Head of caudate nucleus (tissue), 42 donors: ENCODE measurements at regions not wholly inside any gene's neighbourhood (a gene's known extent, or its start where the extent isn't known, plus 50 kb on each side); places are given as distances from the start of the nearest gene placed in this dataset.

Experiments used
- DNase-seq, 42 donors: peaks; one replicate each; pipeline versions ENCODE4 v3.0.0 to v3.0.0-alpha.2; 2020 to 2021; ENCODE audit warnings: mixed read lengths in 7 of 42
- intact Hi-C: fragments of 100-400 bp; cut with DNase I; formaldehyde crosslinking; loops from one replicate; pipeline ENCODE4 v1.15.0; 2022

DNA sequence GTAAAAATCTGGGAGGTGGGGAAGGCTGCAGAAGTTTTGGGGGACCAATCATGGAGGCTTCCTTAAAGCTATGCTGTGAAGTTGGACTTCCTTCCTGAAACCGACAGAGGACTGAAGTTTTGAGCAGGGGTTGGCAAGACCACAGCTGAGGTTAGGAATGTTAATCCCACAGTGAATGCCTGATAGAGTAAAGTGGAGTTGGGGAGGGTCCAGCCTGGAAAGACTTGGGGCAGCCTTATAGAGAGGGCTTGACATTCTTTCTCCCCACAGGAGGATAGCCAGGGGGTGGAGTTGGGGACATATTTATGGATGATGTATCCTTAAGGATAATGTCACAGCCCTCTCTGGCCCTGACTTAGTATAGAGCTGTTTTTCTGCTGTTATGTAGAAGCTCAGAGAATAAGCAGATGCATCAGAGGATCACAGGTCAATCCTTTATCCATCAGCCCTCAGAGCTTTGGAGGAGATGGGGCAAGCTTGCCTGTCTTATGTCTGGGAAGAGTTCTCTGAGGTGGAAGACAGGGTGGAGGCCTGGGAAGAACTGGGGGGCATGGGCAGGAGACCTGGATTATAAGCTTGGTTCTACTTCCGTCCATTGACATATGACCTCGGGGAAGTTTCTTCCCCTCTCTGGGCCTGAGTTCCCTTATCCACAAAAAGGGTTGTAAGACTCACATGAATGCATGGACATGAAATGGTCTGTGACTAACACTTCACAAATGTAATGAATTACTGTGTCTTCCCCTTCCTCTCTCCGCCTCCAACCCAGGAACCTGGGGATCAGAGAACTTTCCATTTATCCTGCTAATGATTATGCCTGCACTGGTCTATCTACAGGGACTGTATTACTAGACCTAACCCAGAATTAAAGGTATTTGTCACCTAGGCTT is 317.8 kb downstream of the MIAT start:
- no peak for DNase-seq
- intact Hi-C loops = no loop called here

DNA sequence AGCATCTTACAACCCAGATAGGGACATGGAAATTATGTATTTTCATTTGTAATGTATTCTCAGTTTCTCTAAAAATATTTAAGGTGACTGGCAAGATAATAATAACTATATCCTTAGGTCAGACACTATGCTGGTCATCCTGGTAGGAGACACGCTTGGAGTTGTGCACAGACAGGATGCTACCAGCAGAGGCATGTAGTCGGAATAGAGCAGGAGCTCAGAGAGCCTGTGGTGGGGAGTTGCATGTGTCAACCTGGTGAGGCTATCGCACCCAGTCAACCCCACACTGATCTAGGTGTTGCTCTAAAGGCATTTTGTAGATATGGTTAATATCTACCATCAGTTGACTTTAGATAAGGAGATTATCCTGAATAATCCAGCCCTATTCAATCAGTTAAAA is 318.5 kb downstream of the MIAT start:
- no peak for DNase-seq
- intact Hi-C loops = no loop called here

DNA sequence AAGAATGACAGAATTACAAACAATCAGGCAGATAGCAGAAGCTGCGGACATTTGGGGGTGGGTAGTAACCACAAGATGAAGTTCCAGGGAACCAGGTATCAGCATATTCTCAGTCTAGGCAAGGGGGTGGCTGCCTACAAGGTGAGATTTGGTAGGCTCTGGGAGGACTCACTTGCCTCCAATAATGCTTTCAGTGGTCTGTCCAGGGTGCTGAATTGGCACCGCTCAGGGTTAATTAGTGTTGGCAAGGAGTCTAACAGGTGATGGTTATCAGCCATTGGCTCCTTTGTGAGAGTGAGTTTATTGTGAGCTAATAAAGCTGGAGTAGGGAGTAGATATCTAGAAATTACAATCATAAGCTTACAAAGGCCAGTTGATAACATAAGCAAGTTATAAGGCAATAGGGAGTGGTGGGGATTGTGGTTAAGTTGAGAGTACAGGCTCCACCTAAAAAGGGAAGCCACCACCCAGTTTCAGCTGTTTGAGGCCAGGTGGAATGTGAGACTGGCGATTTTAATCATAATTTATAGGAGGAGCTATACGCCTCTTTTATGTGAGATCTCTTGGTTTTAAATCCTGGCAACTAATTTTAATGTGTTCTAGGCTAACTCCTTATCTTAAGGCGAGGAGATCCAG is 320.5 kb downstream of the MIAT start:
- no peak for DNase-seq
- intact Hi-C loops = no loop called here

DNA sequence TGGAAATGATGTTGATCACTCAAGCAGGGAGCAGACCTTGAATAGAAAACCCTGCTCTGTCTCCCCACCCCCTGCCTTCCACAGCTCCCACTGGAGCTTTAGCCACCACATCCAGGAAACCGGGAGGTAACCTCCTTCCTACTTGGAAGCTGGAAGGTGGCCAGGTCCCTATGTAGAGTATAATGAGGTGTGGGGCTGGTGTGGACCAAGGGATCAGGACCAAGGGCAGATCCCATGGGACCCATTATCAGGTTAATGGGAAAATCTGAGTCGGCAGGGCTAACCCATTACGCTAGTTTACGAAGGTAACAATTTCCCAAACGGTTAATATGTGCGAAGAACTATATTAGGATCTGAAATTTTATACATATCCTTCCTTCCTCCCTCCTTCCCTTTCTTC is 321.9 kb downstream of the MIAT start:
- intact Hi-C loops = no loop called here
- DNase-seq = no peak

DNA sequence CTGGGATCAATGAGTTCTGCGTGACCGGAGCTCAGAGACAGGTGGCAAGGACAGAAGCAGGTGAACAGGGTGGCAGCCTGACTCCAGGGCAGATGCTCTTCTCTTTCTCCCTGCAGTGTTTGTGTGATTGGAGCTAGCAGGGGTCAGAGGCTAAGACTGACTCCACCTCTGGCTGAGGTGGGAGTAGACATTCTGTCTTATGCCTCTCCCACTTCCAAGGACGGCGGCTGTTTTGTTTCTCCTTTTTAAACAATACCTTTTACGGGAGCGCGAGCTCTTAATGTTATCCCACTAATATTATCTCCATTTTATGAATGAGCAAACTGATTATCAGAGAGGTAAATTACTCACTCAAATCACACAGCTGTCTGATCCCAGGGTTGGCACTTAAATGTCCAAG is 323.7 kb downstream of the MIAT start:
- intact Hi-C loops = no loop called here
- DNase-seq = no peak

DNA sequence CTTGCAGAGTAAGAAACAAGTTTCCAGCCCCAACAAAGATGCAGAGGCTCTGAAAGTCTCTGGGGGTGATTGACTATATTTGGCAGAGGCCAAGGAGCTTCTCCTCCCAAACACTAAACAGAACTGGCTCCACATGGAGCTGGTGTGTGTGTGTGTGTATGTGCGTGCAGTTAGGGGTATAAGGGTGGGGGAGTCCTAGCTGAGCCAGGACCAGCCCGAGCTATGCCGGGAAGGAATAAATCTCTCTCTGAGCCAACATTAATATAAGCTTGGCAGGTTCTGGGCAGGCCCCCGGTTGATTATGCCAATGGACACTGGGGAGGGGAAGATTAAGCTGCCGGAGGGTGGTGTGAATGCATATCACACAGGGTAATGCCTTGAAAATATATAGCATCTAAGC is 324.2 kb downstream of the MIAT start:
- no peak for DNase-seq

DNA sequence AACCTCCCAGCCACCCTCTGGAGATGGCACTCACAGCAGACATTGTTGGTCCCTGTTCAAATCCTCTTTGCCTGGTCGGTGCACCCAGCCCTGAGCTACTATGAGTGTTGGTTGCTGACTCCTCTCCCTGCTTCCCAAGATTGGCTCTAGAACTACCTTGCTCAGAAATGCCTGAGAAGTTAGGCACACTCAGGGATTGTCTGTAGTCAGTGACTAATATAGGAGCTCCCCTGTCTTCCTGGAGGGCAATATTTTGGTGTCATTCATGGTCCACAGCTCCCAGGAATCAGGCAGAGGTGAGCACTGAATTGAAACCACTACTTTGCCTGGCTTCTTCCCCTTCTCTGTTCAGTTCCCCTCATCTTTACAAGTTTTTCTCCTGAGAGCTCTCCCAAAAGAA is 325.9 kb downstream of the MIAT start:
- intact Hi-C loops = no loop called here
- DNase-seq = no peak

More for the DNA sequence above, 324.2 kb downstream of the MIAT start:
- intact Hi-C loops = no loop called here

DNA sequence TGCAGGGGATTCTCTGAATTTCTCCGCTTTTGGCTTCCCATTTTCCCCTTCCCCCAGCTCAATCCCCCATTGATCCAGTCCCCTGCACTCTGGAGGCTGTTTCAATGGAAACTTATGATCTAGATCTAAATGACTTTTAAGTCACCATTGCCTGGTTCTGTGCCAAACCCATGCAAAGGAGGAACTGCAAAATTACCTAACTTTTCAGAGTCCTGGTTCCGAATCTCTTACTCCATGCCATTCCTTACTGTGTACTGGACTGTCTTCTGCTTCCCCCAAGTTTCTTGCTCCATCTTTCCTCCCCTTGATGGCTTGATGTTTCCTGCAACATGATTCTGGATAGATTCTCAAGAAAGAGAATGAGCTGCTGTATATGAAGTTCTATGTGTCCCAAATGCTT is 327.8 kb downstream of the MIAT start:
- intact Hi-C loops = no loop called here
- DNase-seq = no peak

DNA sequence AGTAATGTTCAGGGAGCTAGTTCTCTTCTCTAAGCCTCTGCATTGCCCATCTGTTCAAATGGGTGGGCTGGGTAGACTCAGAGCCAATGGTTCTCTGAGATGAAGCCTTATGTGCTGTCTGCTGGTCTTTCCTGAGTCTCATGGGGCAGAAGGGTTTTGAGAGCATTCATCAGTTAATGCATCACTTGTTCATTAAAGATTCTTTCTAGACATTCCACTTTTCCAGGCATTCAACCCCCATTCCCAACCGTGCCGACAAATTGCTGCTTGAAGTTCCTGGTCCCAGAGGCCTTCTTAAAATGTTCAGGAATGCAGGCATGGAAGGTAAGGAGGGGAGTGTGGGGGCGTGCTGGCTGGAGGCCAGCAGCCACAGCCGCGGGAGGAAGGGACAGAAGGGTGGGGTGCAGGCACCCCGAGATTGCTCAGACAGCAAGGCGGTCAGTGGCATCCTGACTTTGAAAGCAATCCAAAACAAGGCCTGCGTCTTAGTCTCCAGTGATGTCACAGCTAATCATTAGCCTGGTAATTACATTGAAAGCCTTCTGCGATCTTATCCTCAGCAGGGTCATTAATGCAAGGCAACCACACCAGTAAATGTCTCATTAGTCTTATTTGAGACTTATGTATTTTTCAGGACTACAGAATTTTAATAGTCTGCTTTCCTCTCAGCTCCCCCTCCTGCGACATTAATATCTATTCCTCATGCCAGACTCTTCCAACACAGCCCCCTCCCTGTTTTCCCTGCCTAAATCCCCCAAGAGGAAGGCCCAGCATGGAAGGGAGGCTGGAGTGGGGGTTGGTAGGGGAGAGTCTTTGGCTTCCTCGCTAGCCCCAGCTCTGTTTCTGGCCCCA is 328.8 kb downstream of the MIAT start:
- intact Hi-C loops = no loop called here
- DNase-seq = no peak

DNA sequence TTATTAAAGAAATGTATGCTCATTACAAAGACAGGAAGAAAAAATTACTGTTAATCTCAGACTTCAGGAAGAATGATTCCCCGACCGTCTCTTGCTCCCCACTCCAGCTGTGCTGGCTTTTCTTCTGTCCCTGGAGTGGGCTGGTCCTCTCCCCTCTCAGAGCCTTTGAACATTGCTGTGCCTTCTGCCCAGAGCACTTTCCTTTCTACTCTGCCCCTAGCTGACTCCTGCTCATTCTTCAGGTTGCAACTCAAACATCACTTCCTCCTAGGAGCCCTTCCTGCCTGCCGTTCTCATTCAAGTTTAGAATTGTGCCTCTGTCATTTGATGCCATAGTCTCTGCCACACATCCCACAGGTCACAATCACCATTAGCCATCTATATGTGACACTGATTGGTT is 329.5 kb downstream of the MIAT start:
- no peak for DNase-seq
- intact Hi-C loops = no loop called here

DNA sequence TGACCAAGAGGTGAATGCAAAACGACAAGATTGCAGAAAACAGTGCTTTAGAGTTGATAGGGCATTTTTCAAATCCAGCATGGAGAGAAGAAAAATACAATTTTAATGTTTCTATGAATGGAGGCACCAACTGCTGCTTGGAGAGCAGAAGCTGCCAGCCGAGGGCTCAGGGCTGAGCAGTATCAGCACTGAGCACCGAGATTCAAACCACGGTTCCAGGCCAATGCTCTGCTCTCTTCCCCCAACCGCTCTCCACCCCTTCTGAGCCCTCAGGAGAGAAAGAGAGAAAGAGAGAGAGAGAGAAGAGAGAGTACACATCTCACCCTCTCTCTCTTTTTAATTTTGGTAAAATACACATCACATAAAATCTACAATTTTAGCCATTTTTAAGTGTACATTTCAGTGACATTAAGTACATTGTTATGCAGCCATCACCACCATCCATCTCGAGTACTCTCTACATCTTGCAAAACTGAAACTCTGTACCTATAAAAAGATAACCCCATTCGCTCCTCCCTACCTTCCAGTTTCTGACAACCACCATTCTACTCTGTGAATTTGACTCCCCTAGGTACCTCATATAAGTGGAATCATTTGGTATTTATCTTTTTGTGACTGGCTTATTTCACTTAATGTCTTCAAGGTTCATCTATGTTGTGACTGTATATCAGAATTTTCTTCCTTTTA is 333.3 kb downstream of the MIAT start:
- no peak for DNase-seq
- intact Hi-C loops = no loop called here

DNA sequence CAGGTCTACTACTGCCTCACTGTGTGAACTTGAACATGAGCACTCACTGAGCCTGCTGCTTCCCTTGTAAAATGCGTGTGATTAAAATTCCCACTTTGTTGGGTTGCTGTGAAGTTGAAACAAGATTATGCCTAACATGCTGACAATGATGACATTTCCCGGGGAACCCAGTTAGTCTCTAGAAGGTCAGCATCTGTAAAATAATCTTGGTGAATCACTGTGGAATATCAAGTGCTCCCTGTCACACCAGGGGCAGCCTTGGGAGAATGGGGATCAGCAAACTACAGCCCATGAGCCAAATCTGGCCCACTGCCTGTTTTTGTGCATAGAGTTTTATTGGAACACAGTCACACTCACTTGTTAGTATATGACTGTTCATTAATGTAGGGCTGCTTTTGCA is 335.2 kb downstream of the MIAT start:
- no peak for DNase-seq
- intact Hi-C loops = no loop called here

DNA sequence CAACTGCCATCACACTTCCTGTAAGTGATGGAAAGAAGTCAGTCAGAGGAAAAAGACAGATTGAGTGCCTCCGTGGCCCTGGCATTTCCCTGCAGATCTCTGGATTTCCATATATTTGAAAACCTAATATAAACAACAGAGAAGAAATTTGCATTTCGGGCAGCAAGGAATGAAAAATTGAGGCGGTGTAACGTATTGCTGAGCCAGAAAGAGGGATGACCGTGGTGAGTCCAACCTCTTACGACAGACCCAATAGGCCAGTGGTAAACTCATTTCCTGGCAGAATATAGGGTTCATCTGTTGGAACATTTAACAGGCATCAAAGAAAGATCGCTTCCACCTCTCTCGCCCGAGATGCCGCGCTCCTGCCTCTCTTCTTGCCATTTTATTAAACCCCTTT is 336.5 kb downstream of the MIAT start:
- DNase-seq = no peak
- intact Hi-C loops = no loop called here

DNA sequence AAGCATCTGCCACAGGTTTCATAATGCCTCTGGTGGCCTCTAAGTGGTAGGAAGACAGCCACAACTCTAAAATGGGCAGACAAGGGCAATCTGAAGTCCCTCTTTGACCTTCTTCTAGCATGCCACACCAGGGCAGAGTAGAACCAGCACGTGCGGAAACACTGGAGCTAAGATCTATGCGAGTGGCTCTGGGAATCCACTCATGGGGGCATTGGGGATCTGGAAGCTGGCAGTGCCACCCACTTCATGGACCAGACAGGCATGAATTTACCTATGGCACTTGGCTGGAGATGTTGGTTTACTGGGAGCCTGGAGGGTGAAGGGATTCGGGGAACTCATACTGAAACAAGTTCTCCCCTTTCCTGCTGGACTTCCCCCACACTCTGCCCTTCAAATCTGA is 337.4 kb downstream of the MIAT start:
- DNase-seq = no peak
- intact Hi-C loops = no loop called here

DNA sequence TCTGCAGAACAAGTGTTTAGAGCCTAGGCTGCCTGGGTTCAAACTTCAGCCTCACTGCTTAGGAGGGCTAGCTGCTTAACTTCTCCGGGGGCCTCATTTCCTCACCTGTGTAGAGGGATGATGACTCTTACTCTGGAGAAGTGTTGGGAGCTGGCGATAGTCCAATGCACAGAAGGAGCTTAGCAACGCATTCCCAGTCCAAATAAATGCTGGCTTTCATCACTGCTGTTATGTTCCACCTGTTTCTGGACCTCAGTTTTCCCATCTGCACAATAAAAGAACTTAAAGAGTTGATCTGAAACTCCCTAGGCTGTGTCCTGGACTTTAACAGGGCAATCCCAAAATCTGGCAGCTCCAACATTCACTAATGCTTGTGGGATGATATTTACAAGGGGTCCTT is 337.8 kb downstream of the MIAT start:
- DNase-seq = no peak
- intact Hi-C loops = no loop called here

DNA sequence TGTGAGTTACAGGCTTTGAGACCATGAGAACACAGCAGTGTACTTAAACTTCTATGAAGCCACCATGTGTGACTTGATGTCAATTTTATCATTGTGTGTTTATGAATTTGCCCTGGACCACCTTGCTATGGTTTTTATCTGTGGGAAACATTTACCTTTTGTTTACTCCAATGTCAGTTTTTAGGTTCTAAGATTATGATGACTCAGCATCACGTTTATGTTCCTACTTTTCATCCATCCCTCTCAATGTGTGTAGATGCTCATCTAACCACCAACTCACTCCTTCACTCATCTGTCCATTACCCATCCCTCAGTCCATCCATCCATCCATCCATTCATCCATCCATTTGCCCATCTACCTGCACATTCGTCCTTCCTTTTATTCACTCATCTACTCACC is 338.8 kb downstream of the MIAT start:
- intact Hi-C loops = no loop called here
- no peak for DNase-seq

DNA sequence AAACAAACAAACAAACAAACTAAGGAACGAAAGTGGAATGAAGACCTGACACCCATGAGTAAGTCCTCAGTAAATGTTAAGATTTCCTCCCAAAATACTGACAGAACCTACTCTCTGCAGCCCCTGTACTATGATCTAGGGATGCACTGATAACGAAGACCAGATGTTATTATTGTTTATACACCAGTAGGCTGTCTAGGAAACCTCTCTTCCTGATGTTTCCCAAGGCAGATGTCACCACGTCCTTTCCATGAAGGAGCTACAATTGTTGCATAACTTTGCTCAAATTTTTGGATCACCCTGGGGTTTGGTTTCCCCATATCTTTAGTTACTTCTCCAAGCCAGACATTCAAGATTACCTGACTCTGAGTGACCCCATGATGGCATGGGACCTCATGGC is 340.7 kb downstream of the MIAT start:
- no peak for DNase-seq

DNA sequence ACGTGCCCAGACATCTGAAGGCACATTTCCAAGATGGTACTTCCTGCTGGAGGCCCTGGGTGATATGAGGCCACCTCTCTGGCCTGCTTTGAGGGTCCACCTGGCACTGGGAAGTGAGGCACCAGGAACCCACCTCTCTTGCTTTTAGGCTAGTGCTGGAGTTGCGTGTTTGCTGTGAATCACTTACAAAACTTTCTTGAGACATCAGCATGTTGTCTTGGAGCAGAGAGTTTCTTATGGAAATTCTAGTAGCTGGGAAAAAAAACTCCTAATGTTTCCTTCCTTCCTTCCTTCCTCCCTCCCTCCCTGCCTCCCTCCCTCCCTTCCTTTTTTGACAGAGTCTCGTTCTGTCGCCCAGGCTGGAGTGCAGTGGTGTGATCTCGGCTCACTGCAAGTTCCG is 341.3 kb downstream of the MIAT start:
- intact Hi-C loops = no loop called here
- no peak for DNase-seq

More for the DNA sequence above, 340.7 kb downstream of the MIAT start:
- intact Hi-C loops = no loop called here

DNA sequence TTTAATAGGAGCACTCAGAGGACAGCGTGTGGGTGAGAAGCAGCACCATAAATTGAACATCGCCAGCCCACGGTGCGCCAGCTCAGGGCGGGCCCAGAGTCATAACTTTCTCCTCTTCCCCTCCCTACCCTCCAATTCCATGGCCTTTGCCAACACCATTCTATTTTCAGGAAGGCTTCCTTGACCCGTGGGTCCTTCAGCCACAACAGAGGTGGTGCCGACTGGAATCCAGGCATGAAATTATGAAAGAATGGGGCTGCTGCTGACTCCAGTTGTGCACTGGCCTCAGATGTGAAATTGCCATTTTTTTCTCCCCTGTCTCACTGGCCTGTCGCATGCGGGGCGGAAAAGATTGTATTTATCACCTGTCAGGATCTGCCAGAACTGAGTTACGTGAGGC is 345.9 kb downstream of the MIAT start:
- intact Hi-C loops = no loop called here
- no peak for DNase-seq

DNA sequence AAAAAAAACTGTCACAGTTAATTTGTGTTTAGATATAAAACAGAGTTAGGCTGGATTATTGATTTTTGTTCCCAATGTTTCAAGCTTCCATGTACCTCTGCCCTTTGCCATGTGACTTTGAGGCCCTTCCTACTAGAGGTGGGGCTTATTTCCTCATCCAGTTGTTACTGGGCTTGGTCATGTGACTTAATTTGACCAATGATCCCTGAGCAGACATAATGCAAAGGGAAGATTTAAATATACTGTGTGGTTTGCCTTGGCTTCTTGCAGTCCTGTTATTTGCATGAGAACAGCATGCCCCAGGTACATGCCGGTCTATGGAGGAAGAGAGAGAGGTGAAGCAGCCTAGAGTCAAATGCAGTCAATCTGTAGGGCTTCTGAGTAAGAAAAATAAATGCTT is 347.0 kb downstream of the MIAT start:
- intact Hi-C loops = no loop called here
- no peak for DNase-seq
